ELF-1 (cell line): ENCODE measurements at regions not wholly inside any gene's neighbourhood (a gene's known extent, or its start where the extent isn't known, plus 50 kb on each side); places are given as distances from the start of the nearest gene placed in this dataset.
"Not testable (repeated sequence)": the region's sequence is repeated elsewhere in the genome, so short reads cannot be mapped to it uniquely, and the experiment has no call there.

Source experiments
- DNase-seq: peaks from one replicate; pipeline ENCODE4 v3.0.0-alpha.2; 2016; ENCODE audit warnings: low read depth, low spot score

DNA sequence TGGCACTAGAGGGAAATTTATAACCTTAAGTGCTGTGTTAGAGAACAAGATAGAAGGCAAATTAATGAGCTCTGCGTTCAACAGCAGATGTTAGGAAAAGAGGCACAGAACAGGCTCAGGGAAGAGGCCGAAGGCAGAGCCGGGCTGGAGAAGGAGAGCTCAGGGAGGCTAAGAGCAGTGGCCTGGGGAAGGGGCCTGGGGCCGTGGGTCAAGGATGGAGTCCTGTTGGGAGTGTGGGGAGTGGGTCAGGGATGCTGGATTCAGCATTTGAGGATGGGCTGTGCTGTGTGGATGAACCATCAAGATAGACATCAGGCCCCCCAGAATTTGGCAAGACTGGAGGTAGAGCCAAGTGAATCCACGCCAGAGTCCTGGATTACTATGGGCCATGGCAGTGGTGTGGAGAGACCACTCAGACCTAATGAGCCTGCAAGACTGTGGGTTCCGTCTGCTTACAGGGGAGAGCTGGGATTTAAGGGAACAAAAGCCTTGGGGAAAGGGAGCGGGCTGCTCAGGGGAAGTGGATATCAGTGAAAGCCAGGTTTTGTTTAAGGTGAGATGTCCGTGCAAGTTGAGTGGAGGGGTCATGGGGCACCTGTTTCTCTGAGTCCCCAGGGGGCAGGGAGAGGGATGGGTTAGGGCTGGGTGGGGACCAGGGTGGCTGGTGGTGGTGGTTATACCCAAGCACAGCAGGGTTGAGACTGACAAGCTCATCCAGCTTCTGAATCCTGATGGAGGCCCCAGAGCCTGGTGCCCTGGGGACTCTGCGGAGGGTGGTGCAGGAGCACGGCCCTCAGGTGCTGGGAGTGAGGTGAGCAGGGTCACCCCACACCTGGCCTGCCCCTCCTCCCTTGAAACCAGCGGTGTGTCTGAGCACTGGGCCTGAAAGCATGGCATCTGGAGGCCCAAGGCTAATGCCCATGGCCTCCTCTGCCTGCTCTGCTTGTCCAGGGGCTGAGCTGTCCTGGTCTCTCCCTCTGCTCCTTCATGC is 101.7 kb downstream of the BMS1 start:
- no peak for DNase-seq

DNA sequence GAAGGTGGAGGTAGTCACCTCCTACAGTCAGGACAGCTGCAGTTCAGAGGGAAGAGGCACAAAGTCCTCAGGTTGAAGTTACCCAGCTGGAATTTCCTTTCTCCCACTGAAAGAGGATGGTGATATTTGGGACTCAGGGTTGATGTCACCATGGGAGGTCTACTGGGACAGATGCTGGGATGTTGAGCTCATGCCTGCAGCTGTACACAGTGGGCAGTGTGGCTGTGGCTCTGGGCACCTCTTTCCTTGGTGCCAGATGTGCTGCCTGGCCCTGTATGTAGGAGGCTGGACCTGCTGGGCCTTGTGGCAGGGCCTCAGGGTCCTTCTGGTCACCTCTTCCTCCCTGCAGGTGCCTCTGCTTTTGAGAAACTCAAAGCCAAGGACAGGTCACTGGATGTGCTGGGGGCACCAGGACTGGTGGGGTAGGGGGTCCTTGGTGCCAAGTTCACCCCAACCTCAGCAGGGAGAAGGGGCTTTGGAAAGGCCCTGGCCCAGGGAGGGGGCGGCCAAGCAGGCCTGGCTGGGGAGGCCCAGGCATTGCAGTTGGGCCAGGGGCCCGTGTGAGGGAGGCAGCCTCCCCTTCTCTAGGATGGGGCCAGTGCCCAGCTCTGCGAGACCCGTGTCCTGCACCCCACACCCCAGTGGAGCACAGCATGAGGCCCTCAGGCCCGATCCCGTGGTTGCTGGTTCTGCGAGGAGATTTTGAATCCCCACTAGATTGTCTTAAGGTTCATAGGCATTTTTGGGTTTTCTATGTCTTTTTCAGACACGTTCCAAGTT is 103.1 kb downstream of the BMS1 start:
- DNase-seq, result no peak

DNA sequence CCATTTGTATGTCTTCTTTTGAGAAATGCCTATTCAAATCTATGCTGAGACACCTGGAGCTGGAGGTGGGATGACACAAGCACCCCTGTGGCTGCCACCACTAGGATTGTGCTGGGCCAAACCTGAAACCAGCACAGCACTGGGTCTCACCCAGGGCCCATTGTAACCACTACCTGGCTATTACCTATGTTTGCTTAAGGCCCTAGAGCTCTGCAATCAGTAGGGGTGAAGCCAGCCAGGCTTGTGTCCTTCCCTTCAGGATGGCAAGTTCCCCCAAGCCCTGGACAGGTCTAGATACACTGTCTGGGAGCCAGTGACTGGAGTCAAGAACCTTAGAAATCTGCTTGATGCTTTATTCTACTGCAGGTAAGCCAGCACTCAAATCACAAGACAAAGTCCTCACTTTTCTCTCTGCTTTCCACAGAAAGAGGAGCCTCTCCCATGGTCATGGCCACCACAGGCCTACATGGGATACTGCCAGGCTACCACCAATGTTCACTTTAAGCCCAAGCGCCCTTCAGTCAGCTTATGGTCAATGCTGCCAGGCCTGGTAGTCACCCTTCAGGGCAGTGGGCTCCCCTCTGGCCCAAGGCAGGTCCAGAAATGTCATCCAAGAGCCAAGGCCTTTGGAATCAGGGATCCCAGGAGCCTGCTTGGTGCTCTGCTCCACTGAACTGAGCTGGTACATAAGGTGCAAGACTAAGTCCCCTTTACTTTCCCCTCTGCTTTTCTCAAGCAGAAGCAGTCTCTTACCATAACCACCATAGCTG is 105.3 kb downstream of the BMS1 start:
- no peak for DNase-seq

DNA sequence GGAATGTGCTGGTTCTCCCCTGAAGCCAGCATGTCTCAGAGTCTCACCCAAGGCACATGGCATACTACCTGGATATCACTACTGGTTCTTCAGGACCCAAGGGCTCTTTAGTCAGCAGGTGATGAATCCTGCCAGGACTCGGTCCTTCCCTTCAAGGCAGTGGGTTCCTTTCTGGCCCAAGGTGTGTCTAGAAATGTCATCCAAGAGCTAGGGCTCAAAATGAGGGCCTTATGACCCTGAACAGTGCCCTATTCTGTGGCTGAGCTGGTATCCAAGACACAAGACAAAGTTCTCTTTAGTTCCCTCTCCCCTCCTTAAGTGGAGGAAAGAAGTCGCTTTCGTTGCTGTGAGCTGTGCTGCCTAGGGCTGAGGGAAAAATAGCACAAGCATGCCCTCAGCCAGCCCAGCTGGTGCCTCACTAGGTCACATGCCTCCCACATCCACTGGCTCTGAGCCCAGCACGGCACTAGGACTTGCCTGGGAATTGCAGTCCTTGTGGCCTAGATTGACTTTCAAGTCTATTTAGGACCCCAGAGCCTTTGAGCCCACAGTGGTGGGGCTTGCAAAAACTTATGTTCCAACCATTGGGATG is 106.0 kb downstream of the BMS1 start:
- DNase-seq, result no peak

DNA sequence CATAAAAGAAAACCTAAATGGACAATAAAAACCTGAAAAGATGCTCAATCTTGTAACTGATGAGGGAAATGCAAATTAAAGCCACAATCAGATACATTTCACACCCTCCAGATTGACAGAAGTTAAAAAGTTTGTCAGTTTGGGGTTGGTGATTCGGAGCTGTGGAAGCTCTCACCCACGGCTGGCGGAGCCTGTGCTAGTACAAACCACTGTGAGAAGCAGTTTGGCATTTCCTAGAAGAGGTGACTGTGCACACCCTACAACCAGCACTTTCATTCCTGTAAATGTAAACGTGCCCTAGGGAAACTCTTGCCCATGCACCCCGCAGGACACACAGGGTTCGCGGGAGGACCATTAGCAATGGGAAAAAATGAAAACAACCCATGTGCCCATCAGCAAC is 114.1 kb downstream of the BMS1 start:
- no peak for DNase-seq

DNA sequence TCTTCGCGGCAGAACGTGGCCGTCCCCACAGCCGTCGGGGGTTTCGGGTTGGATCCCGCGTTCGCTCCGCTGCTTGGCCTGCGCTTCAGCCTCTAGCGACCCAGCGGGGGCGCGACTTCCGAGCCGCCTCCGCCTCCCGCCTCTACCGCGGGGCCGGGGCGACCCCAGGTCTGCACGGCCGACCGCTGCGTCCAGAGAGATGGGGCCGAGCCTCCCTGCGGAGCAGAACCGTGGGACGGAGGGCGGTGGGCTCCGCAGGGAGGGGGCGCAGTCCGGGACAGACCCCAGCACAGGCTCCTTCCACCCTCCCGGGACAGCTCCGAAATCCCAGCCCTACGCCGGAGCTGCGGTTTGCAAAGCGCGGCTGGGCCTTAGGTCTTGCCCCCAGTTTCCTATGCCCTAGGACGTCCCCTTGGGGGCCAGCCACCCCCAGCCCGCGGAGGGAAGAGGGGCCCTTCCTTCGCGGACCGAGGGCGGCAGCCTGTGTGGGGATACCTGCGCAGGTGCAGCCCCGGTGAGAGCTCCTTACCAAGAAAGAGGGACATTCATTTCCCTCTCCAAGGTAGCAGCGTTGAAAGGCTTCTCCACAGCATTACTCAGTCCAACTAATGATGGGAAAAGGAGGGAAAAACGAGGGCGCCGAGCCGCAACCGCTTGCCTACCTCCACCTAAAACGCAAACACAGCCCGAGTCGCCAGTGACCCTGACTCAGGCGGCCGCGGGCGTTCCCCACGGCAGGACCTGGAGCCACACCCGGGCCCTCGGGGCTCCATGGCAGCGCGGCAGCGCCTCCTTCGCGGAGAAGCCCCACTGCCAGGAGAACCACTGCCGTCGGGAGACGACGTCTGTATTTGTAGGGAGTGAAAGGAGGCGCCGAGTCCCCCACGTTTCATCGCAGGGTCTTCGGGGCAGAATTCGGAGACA is 115.7 kb downstream of the BMS1 start:
- peak; percentile 35 for DNase-seq

DNA sequence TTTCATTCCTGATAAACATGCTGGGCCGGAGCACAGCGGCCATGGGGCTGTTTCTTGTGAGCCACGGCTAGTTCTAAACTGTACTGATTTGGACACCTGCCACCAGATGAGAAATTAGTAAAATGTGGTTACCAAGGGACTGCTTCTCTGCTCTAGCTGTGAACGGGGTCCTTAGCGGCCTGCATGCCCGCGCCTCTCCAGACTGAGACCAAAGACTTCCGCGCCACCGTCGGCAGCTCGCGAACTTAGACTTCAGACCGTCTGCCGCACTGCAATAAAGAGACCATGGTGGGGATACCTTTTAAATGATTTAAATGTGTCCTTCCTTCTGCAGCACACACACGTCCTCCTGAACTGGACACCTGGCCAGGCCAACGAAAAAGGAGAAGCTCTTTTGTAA is 116.4 kb downstream of the BMS1 start:
- no peak for DNase-seq

DNA sequence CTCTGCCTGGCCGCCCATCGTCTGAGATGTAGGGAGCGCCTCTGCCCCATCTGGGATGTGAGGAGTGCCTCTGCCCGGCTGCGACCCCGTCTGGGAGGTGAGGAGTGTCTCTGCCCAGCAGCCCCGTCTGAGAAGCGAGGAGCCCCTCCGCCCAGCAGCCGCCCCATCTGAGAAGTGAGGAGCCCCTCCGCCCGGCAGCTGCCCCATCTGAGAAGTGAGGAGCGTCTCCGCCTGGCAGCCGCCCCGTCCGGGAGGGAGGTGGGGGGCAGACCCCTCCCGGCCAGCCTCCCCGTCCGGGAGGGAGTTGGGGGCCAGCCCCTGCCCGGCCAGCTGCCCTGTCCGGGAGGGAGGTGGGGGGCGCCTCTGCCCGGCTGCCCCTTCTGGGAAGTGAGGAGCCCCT is 117.8 kb downstream of the BMS1 start:
- DNase-seq, result not testable (repeated sequence)

DNA sequence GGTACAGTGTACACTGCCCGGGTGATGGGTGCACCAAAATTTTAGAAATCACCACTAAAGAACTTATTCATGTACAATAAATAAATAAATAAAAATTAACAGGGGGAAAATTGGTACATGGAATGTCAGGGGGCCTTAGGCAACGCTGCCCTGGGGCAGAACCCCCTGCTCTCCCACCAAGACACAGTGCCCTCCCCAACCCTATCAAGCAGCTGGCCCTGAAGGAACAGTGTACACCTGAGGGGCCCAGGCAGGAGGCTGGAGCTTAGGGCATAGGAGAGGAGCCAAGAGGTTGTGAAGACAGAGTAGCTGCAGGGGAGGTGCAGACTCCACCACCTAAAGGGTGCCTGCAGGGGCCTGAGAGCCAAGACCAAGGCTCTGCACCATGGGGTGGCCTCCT is 128.8 kb downstream of the BMS1 start:
- no peak for DNase-seq

DNA sequence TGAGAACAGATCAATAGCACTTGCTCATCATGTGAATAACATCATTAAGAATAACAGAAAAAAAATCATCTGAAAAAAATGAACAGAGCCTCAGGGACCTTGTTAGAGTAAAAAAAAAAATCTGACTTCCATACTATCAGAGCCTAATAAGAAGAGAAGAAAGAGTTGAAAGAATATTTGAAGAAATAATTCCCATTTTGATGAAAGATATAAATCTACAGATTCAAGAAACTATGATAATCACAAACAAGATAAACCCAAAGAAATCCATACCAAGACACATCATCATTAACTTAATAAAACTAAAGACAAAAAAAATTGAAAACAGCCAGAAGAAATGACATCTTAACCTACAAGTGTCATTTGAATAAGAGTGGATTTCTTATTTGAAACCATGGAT is 134.4 kb downstream of the BMS1 start:
- DNase-seq, result no peak

DNA sequence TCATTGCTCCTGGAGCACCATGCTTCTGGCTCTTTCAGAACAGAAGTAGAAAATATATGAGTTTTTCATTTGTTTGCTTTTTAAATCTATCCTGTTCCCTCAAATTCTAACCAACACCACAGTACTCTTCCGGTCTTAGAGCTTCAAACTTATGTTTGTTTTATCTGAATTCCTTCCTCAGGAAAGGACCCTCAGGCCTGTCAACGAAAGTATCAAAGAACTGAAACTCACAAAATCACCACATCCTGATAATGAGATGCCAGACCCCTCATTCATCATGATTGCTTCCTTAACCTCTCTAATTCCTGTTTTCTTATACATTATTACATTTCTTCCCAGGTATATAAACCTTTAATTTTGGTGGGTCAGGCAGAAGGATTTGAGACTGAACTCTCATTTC is 135.2 kb downstream of the BMS1 start:
- DNase-seq, result no peak

DNA sequence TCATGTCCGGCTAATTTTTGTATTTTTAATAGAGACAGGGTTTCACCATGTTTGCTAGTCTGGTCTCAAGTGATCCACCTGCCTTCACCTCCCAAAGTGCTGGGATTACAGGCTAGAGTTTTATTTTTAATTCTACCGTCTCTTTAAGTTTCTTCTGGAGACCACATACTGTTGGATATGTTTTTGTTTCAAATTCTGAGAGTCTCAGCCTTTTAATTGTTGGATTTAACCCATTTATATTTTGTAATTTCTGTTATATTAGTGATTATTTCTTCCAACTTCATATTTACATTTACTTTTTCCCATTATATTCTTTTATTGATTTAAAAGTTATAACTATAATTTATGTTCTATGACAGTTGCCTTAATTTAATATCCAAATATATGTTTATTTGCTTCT is 139.4 kb downstream of the BMS1 start:
- no peak for DNase-seq

DNA sequence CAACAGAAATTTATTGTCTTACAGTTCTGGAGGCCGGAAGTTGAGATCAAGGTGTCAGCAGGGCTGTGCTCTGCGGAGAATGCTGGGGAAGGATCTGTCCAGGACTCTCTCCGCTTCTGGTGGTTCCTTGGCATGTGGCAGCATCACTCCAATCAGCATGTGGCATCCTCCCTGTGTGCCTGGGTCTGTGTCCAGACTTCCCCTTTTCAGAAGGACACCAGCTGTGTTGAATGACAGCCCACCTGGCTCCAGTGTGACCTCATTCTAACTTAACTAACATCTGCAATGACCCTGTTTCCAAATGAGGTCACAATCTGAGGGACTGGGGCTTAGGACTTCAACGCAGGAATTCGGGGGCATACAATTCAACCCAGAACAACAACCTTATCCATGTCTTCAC is 141.9 kb downstream of the BMS1 start:
- DNase-seq, result no peak

DNA sequence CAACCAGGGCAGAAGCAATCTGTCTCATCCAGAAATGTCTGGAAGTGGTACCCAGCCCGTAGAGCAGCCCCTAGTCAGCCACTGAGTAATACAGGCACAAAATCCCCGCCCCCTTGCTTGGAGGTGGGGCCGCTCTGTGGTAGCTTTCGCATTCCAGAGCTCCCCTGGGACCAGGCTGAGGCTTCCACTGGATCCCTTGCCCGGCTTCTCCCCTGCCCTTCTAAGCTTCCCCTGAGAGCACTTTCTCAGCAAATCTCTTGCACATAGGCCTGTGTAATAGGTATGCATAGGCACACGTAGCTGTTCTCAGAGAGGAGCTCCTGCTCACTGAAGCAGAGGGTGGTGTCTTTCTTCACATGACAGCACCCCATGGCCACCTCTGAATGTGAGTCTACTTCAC is 144.2 kb downstream of the BMS1 start:
- peak; percentile 86 for DNase-seq

DNA sequence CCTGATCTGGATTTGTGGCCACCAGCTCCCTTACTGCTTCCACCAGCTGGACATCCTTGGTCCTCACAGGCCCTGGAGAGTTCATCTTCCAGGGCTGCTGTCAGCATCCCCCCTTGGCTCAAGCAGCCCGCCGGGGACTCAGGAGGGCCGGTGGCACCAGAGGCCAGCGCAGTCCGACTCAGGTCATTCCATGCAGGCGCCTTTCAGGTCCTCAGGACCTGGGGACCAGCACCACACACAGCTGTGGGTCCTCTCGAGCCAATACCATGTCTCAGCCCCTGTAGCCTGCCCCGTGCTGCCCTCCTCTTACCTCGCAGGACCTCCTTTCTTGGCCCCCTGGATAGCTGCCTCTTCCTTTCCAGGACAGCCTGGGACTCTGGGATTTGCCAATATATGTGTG is 145.5 kb downstream of the BMS1 start:
- no peak for DNase-seq

DNA sequence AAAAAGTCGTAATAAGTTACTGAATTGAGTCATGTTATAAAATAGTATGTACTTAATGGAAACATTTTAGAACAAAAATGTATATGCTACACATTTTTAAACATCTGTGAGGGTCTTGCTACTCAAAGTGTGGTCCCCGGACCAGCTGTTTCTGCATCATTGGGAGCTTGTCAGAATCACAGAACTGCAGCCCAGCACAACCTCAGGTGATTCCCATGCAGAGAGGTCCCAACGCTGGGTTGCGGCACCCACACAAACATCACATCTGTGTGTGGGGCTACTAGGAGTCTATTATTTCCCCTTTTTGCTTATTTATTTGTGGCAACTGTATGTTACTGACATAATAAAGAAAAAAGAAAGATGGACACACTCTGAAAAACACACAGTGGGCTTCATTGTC is 146.6 kb downstream of the BMS1 start:
- DNase-seq, result no peak

DNA sequence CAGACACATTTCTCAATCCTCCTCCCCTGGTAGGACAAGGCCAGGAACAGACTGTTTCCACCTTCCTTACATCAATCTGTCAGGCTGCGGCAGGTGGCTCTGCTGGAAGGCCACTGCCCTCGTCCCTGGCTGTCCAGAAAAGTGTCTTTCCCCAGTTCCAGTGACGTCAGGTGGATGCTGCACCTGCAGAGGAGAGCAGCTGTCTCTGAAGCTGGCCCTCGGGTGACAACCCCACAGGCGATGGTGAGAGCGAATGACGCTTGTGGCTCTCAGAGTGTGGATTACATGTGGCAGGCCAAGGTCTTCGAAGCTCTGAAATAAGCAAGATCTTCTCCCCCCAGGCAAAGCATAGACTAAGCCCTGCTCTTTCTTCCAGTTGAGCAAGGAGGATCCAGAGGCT is 146.9 kb upstream of the RET start:
- DNase-seq, result no peak

DNA sequence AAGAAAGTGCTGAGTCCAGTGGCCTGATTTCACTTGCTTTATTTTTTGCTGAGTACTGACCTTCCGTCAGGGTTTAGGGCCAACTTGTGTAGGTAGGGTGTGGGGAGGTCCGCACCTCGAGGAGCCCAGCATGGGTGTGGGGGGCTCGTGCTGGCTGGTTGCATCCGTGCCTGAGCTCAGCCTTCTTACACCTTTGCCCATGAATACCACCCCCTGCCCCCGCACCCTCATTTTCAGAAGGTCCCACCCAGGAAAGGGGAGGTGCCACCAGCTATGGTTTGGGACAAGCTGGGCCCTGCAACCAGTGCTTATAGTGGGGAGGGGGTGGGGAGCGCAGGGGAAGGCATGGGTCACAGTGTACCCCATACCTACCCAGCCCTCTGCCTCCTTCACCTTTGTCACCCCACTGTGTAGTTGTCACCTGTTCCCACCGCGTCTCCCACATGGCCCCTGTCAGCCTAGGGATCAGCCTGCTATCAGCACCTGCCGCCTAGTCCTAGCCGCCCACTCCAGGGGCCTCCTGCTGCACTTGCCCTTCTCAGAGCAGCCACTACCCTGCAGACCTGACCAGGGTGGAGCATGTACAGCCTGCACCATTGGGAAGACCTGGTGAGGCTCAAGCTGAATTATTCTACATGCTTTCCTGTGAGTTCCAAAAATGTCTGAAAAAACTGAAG is 146.2 kb upstream of the RET start:
- DNase-seq, result no peak

DNA sequence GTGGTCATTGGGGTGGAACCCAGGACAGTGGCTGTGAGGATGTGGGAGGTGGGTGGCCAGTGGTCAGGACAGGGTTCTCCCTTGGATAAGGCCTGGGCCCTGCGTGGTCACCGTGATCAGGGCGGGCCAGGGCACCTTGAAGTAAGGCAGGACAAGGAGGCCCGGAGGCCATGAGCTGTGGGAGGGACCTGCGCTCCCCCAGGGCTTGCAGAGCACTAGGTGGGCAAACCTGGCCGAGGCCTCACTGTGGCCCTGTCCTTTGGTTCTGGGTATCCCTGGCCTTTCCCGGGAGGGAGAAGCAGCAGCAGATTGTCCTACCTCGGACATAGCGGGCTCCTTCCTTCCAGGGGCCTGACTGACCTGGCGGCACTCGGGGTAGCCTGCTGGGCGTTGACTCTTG is 144.8 kb upstream of the RET start:
- DNase-seq, result no peak
